Inferior parietal cortex (tissue), 1 donor: ENCODE measurements at regions not wholly inside any gene's neighbourhood (a gene's known extent, or its start where the extent isn't known, plus 50 kb on each side); places are given as distances from the start of the nearest gene placed in this dataset.

Experiments
- DNase-seq: peaks from one replicate; pipeline ENCODE4 v3.0.0-alpha.2; 2016; ENCODE audit errors: extremely low spot score

- no peak for DNase-seq
Observed at GRCh38 chr12:97923546-97923945, 460.9 kb downstream of the RMST start.

- DNase-seq: no peak
Observed at GRCh38 chr12:97924122-97924521, 461.5 kb downstream of the RMST start.

- no peak for DNase-seq
Observed at GRCh38 chr12:97927977-97928376, 465.4 kb downstream of the RMST start.

GRCh38 chr12:97936165-97936564 lies 473.6 kb downstream of the RMST start:
- DNase-seq: no peak

GRCh38 chr12:97938031-97938430 lies 475.4 kb downstream of the RMST start:
- DNase-seq: no peak

DNA sequence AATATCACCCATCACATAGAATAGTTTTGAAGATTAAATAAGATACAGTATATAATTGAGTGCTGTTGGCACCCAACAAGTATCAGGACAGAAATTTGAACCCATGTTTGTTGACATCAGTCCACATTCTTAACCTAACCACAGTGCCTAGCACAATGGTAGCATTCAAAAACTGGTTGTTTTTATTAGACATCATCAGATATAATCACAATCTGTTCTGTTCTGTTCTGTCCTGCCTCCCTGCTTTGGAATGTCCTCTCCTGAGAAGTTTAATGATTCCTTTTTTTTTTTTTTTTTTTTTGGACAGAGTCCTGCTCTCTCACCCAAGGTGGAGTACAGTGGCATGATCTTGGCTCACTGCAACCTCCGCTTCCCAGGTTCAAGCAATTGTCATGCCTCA lies 476.6 kb downstream of the RMST start:
- DNase-seq: no peak

- no peak for DNase-seq
Observed at GRCh38 chr12:97940105-97940504, 477.5 kb downstream of the RMST start.

- no peak for DNase-seq
Observed at GRCh38 chr12:97940629-97941028, 478.0 kb downstream of the RMST start.

DNA sequence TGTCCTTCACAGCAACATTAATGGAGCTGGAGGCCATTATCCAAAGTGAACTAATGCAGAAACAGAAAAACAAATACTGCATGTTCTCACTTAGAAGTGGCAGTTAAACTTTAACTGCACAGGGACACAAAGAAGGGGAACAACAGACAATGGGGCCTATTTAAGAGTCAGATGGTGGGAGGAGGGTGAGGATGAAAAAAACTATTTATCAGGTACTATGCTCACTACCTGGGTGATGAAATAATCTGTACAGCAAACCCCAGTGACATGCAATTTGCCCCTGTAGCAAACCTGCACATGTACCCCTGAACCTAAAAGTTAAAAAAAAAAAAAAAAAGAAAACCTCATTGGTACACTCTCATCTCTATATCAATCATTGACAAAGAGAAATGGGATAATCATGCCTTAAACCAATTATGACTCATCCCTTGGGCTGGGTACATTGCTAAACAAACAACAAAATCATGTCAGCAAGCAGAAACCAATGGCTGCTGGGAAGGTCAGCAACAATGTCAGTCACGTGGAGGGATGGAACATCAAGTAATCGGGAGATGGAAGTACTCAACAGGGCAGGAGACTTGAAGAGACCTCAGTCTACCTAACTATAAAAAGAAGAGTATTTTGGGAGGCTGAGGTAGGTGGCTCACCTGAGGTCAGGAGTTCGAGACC lies 479.2 kb downstream of the RMST start:
- DNase-seq: no peak

- DNase-seq: peak; percentile 31
Observed at GRCh38 chr12:97943359-97943758, 480.8 kb downstream of the RMST start.

- DNase-seq: no peak
Observed at GRCh38 chr12:97944576-97944975, 482.0 kb downstream of the RMST start.

DNA sequence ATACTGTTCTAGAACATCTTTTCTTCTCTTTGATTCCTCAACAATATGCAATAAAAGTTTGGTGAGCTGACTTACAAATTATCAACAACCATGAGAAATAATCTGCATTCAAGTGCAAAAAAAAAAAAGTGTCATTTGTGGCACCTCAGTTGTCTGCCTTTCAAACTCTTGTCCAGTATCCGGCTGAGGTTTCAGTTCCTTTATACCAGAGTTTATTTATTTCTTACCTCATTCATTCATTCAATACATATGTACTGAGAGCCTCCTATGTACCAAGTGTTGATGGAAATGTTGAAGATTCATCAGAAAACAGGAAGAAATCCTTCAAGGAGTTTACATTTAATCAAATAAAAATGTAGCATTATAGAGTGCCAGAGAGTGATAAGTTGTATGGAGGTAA lies 484.1 kb downstream of the RMST start:
- DNase-seq: no peak

- no peak for DNase-seq
Observed at GRCh38 chr12:97948591-97948990, 486.0 kb downstream of the RMST start.

DNA sequence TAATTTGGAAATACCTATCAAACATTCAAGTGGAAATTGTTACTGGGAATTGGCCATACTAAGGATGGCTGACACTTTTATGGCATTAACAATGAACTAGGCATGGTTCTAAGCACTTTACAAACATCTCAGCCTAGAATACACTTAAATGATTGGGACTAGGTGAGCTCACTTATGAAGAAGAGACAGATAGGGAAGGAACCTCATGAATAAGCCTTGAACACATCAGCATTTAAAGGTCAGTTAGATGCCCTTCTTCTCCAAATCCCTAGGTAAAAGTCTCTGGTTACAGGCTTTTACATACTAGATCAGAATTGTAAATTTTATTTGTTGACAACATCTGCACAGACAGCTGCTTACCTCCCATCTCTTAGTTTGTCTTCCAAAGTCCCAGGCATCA lies 488.6 kb downstream of the RMST start:
- no peak for DNase-seq

GRCh38 chr12:97951717-97952116 lies 489.1 kb downstream of the RMST start:
- no peak for DNase-seq

GRCh38 chr12:97957109-97957508 lies 494.5 kb downstream of the RMST start:
- no peak for DNase-seq

- DNase-seq: no peak
Observed at GRCh38 chr12:97960225-97960624, 497.6 kb downstream of the RMST start.

- peak; percentile 9 for DNase-seq
Observed at GRCh38 chr12:97960741-97961608, 498.4 kb downstream of the RMST start.

- DNase-seq: no peak
Observed at GRCh38 chr12:97967831-97968230, 505.2 kb downstream of the RMST start.

GRCh38 chr12:97968641-97969197 lies 506.1 kb downstream of the RMST start:
- no peak for DNase-seq

- DNase-seq: no peak
Observed at GRCh38 chr12:97977870-97978405, 515.3 kb downstream of the RMST start.

DNA sequence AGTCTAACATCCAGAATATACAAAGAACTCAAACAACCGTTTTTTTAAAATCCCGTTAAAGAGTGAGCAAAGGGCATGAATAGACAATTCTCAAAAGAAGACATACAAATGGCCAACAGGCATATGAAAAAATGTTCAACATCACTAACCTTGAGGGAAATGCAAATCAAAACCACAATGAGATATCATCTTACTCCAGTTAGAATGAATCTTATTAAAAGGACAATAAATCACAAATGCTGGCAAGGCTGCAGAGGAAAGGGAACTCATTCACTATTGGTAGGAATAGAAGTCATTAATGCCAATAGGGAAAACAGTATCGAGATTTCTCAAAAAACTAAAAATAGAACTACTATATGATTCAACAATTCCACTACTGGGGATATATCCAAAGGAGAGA lies 520.1 kb downstream of the RMST start:
- DNase-seq: no peak

DNA sequence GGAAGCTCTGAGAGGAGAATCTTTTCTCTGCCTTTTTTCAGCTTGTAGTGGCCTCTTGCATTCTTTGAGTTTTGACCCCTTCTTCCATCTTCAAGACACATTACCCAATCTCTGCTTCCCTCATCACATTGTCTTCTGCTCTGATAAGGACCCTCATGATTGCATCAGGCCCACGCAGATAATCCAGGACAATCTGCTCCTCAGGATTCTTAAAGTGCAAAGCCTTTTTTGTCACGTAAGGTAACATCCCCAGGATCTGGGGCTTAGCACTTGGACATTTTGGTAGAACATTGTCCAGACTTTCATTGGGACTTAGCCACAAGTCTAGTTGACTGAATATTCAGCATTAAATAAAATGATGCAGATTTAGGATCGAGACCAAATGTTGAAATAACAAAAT lies 521.2 kb downstream of the RMST start:
- DNase-seq: no peak
